Left lobe of liver (tissue), 2 donors: ENCODE measurements at regions not wholly inside any gene's neighbourhood (a gene's known extent, or its start where the extent isn't known, plus 50 kb on each side); places are given as distances from the start of the nearest gene placed in this dataset.
A peak's percentile ranks its signal among the peaks of the same experiment; 100 is the strongest.

ENCODE experiments used
- ATAC-seq: fragments of 200-7000 bp; cut with Tn5 transposase; one replicate; pipeline ENCODE4 v1.9.1; 2020; ENCODE audit warnings: mild to moderate bottlenecking, moderate library complexity
- DNase-seq: peaks from one replicate; pipeline ENCODE4 v3.0.0-alpha.2; 2020; ENCODE audit warnings: low spot score
- donor health status: DM: no; HTN: no; CAD: no; lungs with moderate emphysema.
- donor health status: DM: no; HTN: yes; CAD: no.

DNA sequence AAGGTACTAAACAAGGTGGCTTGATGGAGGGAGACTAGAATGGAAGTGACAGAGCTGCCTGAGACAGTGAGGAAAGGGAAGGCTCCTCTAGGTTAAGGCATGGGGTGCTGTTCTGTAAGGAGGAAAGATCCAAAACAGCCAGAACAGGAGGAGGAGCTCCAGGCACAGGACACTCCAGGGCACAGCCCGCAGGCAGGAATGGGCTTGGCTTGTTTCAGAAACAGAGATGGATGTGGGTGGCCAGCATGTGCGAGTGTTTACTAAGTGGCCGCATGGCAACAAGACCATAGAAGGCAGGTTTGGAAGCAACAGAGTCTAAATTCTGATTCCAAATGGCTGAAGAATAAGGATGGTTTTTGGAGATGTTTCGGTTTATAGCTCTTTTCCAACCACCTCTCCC is 889.1 kb downstream of the AACS start:
- DNase-seq = no peak
- ATAC-seq = no peak

DNA sequence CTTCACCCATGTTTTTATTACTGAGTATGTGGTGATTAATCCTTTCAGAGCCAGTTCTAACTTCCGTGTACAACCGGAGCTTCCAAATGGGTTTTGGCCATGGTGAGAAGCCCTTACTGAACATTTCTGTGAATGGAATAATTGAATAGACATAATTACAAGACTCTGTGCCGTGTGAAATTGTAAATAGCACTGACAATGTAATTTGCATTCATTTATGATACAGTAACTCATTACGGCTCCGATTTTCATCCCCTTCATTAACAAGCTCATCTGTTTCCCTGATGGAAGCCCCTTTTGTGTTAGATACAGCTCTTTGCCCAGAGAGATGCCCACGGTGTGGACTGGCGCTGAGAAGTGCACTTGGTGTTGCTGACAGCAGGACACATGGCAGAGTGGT is 891.0 kb downstream of the AACS start:
- ATAC-seq = no peak

DNA sequence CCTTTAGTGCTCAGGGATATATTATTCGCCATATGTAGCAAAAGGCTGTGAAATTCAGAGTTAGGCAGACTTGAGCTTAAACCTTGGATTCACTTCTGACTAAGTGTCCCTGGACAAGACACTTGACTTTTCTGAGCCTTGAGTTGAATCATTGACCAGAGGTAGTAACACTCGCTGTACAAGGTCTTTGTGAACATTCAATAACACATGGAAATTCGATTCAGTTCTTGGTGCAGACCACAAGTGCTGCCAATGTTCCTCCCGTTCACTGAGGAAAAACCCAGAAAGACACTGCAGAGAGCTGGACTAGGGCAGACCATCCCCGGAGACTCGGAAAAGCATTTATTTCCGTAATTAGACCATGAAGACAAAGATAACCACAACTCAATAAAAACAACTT is 901.4 kb downstream of the AACS start:
- ATAC-seq (no peak), DNase-seq (no peak)

More for the DNA sequence above, 891.0 kb downstream of the AACS start:
- DNase-seq = no peak

DNA sequence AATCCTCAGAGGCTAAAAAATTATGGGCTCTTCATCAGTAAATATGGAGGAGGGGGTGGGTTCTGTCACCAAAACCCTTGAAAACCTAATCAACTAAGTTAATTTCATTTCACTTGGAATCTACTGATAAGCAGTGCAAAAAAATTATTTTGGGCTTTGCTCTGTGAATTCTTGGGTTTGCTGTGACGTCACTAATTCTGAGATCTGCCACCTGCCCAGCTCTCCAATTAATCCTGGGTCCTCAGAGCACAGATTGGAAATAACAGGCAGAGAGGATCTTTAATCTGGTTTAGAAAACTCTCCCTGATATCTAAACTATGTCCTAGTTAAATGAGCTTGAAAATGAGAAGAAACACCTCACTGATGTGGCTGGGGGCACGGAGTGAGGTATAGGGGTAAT is 903.2 kb downstream of the AACS start:
- no peak for DNase-seq
- ATAC-seq = no peak

DNA sequence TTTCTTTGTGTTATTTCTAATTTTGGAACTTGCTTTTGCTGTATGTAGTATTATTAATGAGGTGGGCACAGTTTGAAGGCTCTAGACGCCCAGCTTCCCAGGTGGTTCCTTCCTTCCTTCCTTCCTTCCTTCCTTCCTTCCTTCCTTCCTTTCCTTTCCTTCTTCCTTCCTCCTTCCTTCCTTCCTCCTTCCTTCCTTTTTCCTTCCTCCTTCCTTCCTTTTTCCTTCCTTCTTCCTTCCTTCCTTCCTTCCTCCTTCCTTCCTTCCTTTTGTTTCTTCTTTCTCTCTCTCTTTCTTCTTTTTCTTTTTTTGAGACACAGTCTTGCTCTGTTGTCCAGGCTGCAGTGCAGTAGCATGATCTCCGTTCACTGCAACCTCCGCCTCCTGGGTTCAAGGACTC is 906.7 kb downstream of the AACS start:
- no peak for ATAC-seq
- DNase-seq = no peak

DNA sequence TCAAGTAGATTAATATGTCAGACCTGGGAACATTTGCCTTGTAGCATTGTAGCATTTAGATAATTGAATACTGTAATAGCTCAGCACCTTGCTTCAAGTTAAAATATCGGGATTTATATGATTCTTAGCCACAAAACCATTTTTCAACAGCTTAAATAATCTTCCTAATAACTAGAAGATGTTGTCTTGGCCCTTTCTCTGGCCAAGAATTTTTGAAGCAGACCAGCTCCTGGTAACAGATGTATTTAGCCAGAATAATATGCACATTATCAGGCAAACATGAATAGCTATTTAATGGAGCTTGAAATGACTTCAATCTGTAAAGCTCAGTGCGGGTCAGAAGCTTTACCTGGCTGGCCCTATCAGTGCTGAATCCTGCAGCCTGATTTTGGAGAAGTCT is 913.1 kb downstream of the AACS start:
- ATAC-seq (no peak), DNase-seq (no peak)

DNA sequence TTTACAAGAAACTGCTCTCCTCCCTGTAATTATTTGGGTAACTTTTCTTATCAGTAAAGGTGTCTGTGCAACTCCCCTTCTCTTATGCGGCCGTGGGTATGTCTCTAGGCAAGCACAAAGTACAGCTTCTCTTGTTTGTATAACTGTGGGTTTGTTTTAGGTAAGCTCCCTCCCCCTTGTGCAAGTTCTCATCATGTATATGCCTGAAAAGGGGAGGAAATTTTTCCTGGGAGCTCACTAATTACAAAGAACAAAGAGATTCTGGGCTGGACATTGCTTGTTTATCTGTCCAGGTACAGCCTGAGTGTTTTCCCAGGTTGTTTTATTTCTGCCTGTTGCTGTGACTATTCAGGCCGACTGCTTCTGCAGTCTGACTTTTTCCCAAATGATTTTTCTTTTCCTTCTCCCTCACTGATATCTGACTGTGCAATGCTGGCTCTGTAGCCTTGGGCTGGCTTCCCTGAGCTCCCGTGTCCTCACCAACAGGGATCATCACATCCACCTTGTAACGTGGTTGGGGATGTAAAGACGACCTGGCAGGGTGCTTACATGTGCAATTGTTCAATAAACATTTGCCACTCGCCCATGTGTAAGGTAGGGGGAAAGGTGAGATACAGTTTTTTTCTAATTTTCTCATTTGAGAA is 916.5 kb downstream of the AACS start:
- DNase-seq = peak; percentile 53
- peak; percentile 37 for ATAC-seq

DNA sequence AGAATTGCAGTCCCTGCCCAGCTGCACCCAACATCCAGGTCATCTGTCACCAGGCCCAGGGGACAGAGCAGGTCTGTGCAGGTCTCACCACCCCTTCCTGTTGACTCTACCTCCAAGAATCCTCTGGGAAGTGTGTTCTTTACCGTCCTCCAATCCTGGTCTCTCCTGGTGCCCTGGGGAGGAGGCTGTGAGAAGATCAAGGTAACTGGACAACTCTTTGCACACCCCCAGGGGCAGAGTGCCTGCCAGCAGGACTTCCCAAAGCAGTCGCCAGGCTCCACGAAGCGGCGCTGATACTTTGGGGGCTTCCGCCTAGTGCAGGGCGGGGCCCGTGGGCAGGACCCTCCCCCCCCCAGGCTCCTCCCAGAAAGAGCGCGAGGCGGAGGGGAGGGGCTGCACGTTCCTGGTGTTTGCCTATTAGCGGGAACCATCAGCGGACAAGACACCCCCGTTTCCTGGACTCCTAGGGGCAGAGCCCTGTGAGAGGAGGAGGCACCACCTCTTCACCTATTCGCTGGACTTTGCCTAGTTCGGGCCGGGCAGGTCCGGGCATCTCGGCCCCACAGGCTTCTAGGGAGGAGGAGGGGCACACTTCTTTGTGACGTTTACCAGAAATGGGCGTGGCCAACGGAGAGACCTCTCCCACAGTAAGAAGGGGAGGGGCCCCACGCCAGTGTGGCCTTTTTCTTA is 918.0 kb downstream of the AACS start:
- ATAC-seq (peak; percentile 81), DNase-seq (peak; percentile 97)

DNA sequence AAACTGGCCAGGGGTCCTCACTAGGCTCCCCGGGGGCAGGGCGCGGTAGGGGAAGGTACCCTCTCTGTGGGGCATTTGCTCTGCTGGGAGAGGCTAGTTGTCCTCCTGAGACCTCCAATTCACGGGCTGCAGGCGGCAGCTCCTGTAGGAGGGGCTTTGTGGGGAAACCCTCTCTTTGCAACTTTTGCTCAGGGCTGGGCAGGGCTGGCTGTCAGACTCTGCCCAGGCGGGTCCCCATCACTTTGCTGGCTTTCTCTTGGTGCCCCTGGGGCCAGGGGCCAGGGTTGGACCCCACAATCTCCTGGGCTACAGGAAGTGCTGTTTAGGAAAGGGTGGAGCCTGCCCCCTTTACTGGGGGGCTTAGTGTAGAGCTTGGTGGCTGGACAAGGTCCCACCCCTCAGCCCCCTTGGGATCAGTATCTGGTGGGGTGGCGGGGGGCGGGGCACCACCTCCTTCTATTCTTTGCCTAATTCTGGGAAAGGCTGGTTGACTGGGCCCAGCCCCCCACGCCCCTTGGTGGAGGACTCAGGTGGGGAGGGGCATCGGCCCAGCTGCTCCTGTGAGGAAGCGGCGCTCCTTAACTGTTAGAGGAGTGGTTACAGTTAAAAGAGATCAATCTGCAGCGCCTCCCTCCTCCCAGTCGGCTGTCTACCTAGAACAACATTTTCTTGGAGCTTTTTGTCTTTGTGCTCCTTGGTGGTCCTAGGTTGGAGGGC is 918.7 kb downstream of the AACS start:
- peak; percentile 54 for DNase-seq
- ATAC-seq = peak; percentile 39

DNA sequence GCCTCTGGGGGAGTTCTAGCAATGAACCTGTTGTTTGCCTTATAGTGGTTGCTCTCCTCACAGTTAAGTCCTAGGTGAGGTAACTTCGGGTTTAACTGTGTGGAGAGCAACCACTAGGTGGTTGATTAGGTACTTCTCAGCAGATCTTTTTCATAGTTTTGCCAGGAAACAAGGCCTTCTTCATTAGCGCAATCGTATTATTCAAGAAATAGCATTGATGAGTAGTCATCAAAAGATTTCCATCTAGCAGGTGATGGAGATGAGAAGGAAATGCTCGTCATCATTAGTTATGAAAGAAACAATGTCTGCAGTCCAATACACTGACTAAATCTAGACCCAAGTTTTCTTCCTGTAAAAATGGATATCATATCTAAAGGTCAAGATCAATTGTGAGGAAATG is 923.3 kb downstream of the AACS start:
- no peak for DNase-seq
- no peak for ATAC-seq

DNA sequence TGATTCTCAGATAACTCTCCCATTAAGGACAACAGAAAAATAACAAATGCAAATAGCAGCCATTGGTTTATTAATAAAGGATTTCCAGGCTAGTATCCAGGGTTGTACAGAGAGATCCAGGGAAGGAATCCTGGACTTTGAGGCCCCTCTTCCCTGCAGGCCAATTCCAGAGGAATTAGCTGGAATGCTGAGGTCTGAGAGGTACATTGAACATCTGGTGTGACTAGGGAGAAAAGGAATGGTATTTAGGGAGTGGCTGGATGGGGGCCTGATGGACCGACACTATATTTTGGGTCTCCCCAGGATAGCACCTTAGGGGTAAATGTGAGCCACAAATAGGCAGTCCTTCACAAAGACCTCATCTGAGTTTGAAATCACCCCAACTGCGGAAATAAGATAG is 924.5 kb downstream of the AACS start:
- ATAC-seq = no peak
- no peak for DNase-seq

DNA sequence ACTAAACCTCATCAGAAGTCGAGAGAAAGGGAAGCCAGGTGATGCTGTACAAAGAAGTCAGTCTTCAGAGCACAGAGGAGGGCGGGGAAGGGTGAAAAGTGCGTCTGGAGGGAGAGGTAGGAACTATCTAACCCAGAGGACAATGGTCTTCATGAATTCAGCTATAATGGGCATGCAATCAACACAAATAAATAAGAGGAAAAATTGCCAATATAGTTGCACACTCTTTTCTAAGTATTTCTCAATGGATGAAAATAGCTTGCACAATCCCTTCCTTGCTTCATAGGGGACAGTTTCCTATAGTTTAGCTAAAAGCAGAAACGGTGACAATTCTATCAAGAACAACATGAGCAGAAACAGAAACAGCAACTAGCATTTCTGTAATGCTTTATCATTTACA is 931.2 kb downstream of the AACS start:
- peak; percentile 93 for ATAC-seq

DNA sequence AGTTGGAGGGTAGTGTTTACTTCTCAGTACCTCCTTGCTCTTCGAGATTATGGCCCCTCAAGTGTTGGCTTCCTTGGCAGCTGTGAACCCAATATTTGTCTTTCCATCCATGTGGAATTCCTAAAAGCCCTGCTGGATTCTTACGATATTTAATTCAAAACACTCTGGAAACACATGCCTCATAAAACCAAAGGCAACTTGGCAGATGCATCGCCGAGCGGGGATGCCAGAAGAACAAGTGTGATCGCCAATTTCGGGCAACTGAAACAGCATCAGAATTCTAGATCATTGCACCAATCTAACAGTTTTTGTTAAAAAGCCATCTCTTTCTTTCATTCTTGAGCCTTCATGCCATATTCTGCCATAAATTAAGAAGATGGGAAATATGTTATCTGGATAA is 934.4 kb downstream of the AACS start:
- no peak for ATAC-seq
- DNase-seq = no peak

More for the DNA sequence above, 931.2 kb downstream of the AACS start:
- no peak for DNase-seq

DNA sequence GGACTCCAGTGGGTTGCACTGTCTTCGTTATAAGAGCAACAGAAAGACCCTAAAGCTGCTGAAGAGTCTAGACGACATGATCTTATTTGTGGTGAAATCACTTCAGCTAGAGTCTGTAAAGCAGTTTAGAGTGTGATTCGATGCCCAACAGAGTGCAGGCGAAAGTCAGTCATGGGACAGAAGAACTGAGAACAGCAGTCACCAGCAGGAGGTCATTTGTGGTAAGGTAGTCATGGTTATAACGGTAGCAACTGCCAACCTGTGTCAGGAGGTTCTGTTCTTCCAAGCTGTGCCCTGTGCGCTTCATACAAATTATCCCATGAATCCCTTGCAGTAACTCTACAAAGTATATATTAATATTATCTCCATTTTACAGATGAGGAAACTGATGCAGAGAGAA is 954.1 kb downstream of the AACS start:
- no peak for ATAC-seq

DNA sequence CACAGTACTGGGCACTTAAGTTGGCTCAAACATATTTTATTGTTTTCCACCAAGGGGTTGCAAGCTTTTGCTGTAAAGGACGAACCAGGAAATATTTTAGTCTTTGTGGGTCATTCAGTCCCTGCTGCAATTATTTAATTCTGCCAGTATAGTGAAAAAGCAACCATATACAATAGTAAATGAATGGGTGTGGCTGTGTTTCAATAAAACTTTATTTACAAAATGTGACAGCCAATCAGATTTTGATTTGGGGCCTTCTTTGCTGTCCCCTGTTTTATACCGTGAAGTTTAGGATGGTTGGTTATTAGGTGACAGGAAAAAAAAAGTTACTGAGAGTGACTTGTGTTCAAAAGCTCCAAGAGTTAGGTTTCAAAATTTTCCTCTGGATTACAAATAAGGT is 956.4 kb downstream of the AACS start:
- DNase-seq (no peak), ATAC-seq (no peak)

More for the DNA sequence above, 954.1 kb downstream of the AACS start:
- no peak for DNase-seq

DNA sequence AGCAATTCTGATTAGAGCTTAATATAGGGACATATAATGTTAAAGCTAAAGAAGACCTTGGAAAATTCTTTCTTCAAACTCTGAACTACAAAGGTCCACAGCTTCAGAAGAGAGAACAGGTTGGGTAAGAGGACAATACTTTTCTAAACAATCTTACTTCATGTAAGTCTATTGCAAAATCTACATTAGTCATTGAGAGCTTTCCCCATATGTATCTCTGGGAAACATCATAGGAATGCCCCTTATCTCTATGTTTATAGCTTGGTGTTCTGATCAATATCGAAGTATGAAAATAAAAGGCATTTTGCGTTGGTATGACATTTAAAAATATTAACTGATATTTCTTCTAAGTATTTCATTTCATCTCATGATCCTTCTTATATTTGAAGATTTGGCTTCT is 962.6 kb downstream of the AACS start:
- ATAC-seq = no peak
- DNase-seq = no peak

DNA sequence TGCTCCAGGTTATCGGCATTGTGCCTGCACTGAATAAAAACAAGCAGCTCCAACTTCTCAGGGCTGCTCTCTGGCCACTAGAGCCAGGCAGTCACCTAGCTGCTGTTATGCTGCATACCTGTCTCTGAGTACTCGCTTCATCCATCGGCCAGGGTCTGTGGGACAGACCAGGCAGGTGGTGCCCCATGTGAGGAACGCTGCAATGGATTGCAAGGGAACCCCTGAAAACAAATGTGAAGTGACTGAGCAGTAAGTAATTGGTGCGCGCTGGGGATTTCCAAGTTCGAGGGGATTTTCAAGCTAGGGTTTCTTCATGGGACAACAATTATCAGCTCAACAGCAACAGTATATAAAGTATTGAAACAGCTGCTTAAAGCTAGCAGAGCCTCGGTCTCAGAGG is 965.3 kb downstream of the AACS start:
- no peak for ATAC-seq
- DNase-seq = no peak

DNA sequence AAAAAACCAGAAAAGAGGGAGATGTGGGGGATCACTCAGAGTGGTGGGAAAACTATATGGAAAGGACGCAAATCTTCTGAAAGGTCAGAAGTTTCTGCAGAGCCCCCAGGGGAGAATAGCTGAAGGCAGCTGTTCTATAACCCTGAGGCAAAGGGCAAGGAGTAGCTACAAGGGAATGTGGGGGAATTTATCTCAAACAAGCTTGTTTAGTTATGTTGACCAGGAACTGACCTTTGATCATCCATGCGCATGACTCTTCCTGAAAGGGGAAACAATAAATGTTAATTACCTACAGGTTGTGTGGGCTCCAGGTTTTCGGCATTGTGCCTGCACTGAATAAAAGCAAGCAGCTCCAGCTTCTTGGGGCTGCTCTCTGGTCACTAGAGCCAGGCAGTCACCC is 968.5 kb downstream of the AACS start:
- no peak for DNase-seq
- ATAC-seq = peak; percentile 48

DNA sequence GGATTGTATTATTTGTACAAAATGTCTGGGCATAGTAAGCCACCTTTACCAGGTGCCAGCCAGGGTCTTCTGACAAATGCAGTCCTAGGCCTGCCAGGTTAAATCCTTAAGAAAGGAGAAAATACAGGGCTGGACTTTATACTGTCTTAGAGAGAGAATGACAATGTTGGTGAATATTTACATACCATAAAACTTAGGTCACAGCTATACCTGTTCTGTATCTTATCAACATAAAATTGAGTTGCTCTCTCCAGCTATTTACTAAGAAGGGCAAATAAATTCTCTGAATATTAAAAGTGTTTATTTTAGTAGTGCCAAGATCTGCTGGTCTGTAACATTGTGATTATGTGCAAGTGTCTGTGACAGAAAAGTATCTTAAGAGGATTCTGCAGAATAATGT is 971.1 kb downstream of the AACS start:
- DNase-seq = no peak
- no peak for ATAC-seq

DNA sequence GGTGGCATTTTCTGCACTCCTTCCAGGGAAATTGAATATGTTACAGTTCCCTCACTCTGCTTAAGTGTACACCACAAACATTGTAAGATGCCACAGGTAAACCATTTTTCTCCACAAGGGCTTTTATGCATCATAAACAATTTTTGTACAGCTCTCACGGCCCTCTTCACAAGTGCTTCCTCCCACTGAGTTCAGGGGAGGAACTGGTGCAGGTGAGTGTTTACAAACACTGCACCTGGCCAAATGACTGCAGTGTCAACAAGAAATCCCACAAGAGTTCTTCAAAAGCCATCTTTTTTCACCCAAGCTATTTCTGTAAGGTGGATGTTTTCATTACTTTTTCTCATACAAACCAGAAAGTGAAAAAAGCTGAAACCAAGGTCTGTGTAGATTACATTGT is 973.2 kb downstream of the AACS start:
- ATAC-seq = no peak

DNA sequence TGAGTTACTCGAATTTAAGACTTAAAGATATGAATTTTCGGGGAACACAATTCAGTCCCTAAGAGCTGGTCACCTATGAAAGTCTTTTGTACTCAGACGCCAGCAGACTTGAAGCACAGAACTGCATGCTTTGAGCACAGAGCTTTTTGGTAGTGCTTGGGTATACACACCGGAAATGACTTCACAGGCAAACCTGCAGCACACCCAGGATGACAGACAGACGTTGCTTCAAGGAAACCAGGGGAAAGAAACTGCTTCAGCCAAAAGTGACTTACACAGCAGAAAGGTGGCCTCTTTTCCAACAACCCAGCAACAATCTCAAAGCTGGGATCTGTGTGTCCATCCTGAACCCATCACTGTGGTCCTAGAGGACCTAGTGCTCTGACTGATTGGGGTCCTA is 975.1 kb downstream of the AACS start:
- DNase-seq = no peak
- ATAC-seq = no peak

More for the DNA sequence above, 973.2 kb downstream of the AACS start:
- no peak for DNase-seq

DNA sequence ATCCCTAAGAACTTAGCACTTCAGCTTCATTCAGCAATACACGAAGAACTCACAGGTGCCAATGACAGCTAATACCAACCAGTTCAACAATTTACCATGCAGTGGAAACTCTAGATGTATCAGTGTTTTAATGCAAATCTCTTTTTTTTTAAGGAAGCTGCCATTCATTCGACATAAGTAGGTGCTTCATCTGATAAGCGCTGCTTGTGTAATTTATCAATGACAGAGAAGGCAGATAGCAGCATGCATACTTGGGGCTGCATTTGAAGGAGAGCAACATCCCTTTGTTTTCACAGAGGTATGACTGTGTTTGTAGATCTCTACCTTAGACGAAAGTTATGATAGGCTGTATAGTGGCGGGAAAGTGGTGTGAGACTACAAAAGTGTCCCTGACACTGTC is 977.1 kb downstream of the AACS start:
- DNase-seq (no peak), ATAC-seq (no peak)
